Osteoblast (primary cell): ENCODE measurements at regions not wholly inside any gene's neighbourhood (a gene's known extent, or its start where the extent isn't known, plus 50 kb on each side); places are given as distances from the start of the nearest gene placed in this dataset.
A peak's percentile ranks its signal among the peaks of the same experiment; 100 is the strongest.
"Not testable (repeated sequence)": the region's sequence is repeated elsewhere in the genome, so short reads cannot be mapped to it uniquely, and the experiment has no call there.

Source experiments
- DNase-seq: peaks from one replicate; pipeline ENCODE4 v3.0.0; 2011; ENCODE audit warnings: low spot score, mixed read lengths; ENCODE audit not compliant: insufficient read length; ENCODE audit errors: missing footprints
- H2AFZ ChIP-seq: 2 replicates; pipeline ENCODE4 v1.6.0; 2011; ENCODE audit warnings: mild to moderate bottlenecking, low read length
- H3K27ac ChIP-seq: 2 replicates; pipeline ENCODE4 v1.5.1; 2011; ENCODE audit warnings: mild to moderate bottlenecking, low read depth, low read length, moderate library complexity
- H3K27me3 ChIP-seq: 2 replicates; pipeline ENCODE4 v1.6.0; 2012; ENCODE audit warnings: mild to moderate bottlenecking, control low read depth, inconsistent platforms, low read length, moderate library complexity; ENCODE audit not compliant: insufficient read depth
- H3K36me3 ChIP-seq: 2 replicates; pipeline ENCODE4 v1.5.1; 2011; ENCODE audit warnings: mild to moderate bottlenecking, low read length, control low read depth, moderate library complexity; ENCODE audit not compliant: insufficient read depth
- H3K4me1 ChIP-seq: 2 replicates; pipeline ENCODE4 v1.5.1; 2011; ENCODE audit warnings: mild to moderate bottlenecking, low read length, control low read depth, moderate library complexity; ENCODE audit not compliant: insufficient read depth
- H3K4me2 ChIP-seq: 2 replicates; pipeline ENCODE4 v1.6.0; 2011; ENCODE audit warnings: mild to moderate bottlenecking, low read length; ENCODE audit not compliant: insufficient read depth
- H3K4me3 ChIP-seq: fragments of 200-600 bp; sonication (generic); 3 replicates; pipeline ENCODE4 v1.5.1; 2012; ENCODE audit warnings: mild to moderate bottlenecking, low read length, inconsistent platforms; ENCODE audit not compliant: insufficient read depth
- H3K79me2 ChIP-seq: 2 replicates; pipeline ENCODE4 v1.6.0; 2012; ENCODE audit warnings: mild to moderate bottlenecking, low read length, control low read depth, inconsistent platforms; ENCODE audit not compliant: insufficient read depth
- H3K9me3 ChIP-seq: 2 replicates; pipeline ENCODE4 v1.5.1; 2011; ENCODE audit warnings: low read depth, low read length, control low read depth
- H4K20me1 ChIP-seq: 2 replicates; pipeline ENCODE4 v1.6.0; 2012; ENCODE audit warnings: mild to moderate bottlenecking, low read length, control low read depth; ENCODE audit not compliant: insufficient read depth
- TF ChIP-seq, protein P1 (sequence below): IDR thresholded peaks from 2 replicates; pipeline ENCODE4 v1.5.1; 2011; ENCODE audit warnings: mild to moderate bottlenecking, low read depth, low read length, moderate library complexity; ENCODE audit errors: extremely low read depth

DNA sequence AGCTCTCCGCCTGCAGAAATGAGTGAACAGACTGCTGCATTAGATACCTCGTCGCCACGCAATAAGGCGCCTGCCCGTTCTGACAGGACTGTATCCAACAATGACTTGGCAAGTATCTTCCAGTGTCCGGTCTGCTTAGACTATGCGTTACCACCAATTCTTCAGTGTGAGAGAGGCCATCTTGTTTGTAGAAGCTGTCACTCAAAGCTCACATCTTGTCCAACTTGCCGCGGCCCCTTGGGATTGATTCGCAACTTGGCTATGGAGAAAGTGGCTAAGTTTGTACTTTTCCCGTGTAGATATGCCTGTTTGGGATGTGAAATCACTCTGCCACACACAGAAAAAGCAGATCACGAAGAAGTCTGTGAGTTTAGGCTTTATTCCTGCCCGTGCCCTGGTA is 172.0 kb upstream of the MAGEB16 start:
- H3K9me3 ChIP-seq: no peaks in the 10 kb centered on the region
- no peak overlapping the region for H3K27ac ChIP-seq
- no peak overlapping the region for H3K4me3 ChIP-seq
- TF ChIP-seq, protein P1, sequence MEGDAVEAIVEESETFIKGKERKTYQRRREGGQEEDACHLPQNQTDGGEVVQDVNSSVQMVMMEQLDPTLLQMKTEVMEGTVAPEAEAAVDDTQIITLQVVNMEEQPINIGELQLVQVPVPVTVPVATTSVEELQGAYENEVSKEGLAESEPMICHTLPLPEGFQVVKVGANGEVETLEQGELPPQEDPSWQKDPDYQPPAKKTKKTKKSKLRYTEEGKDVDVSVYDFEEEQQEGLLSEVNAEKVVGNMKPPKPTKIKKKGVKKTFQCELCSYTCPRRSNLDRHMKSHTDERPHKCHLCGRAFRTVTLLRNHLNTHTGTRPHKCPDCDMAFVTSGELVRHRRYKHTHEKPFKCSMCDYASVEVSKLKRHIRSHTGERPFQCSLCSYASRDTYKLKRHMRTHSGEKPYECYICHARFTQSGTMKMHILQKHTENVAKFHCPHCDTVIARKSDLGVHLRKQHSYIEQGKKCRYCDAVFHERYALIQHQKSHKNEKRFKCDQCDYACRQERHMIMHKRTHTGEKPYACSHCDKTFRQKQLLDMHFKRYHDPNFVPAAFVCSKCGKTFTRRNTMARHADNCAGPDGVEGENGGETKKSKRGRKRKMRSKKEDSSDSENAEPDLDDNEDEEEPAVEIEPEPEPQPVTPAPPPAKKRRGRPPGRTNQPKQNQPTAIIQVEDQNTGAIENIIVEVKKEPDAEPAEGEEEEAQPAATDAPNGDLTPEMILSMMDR: no peak
- H4K20me1 ChIP-seq: no peaks in the 10 kb centered on the region
- peak; percentile 9 for DNase-seq
- H2AFZ ChIP-seq: no peak overlapping the region
- no peaks in the 10 kb centered on the region for H3K4me1 ChIP-seq
- H3K4me2 ChIP-seq: no peak overlapping the region
- H3K79me2 ChIP-seq: no peaks in the 10 kb centered on the region
- H3K36me3 ChIP-seq: no peaks in the 10 kb centered on the region
- H3K27me3 ChIP-seq: no peaks in the 10 kb centered on the region

GRCh38 chrX:35635971-35636370 is 162.2 kb upstream of the MAGEB16 start:
- H3K79me2 ChIP-seq, H3K9me3 ChIP-seq, H4K20me1 ChIP-seq, H3K4me2 ChIP-seq, H3K36me3 ChIP-seq, H3K4me3 ChIP-seq, H3K27me3 ChIP-seq, H3K4me1 ChIP-seq, H2AFZ ChIP-seq, H3K27ac ChIP-seq, DNase-seq: not testable (repeated sequence)

DNA sequence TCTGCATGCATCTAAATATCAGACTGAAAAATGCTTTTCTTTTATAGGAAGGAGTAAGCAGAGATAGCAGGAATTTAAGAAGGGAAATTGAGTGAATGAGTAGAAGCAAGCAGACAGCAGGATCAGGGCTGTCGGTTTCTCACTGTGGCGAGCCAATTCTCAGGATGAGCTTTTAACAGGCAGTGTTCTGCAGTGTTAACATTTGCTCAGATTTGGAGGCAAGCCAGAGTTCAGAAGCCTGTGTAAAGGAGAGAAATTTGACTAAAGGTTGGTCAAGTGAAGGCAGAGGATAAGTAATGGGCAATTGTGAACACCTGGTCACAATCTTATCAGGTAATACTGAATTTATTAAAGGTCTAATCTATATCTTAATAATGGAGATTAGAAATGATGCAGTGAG is 133.3 kb upstream of the MAGEB16 start:
- H3K9me3 ChIP-seq: no peaks in the 10 kb centered on the region
- no peak overlapping the region for H3K27ac ChIP-seq
- no peaks in the 10 kb centered on the region for H4K20me1 ChIP-seq
- no peak overlapping the region for H2AFZ ChIP-seq
- TF ChIP-seq, protein P1: no peak
- H3K79me2 ChIP-seq: no peaks in the 10 kb centered on the region
- H3K36me3 ChIP-seq: no peaks in the 10 kb centered on the region
- no peaks in the 10 kb centered on the region for H3K4me1 ChIP-seq
- H3K27me3 ChIP-seq: no peaks in the 10 kb centered on the region
- no peak overlapping the region for H3K4me2 ChIP-seq
- H3K4me3 ChIP-seq: no peak overlapping the region
- DNase-seq: no peak

- TF ChIP-seq, protein P1: no peak
- Histone ChIP-seq H3K79me2 (no peaks in the 10 kb centered on the region), H4K20me1 (no peaks in the 10 kb centered on the region), H3K4me3 (no peak overlapping the region), H3K27me3 (no peaks in the 10 kb centered on the region), H3K9me3 (no peaks in the 10 kb centered on the region), H3K27ac (no peak overlapping the region), H3K4me2 (no peak overlapping the region), H3K4me1 (no peaks in the 10 kb centered on the region), H2AFZ (no peak overlapping the region), H3K36me3 (no peaks in the 10 kb centered on the region)
- no peak for DNase-seq
Measured at GRCh38 chrX:35665311-35665710, 132.8 kb upstream of the MAGEB16 start.

GRCh38 chrX:35670889-35671288 is 127.3 kb upstream of the MAGEB16 start:
- no peak overlapping the region for H2AFZ ChIP-seq
- H3K4me3 ChIP-seq: no peak overlapping the region
- DNase-seq: no peak
- no peaks in the 10 kb centered on the region for H3K36me3 ChIP-seq
- H3K4me2 ChIP-seq: no peak overlapping the region
- no peaks in the 10 kb centered on the region for H3K79me2 ChIP-seq
- no peaks in the 10 kb centered on the region for H3K27me3 ChIP-seq
- no peaks in the 10 kb centered on the region for H3K4me1 ChIP-seq
- TF ChIP-seq, protein P1: no peak
- H3K27ac ChIP-seq: no peak overlapping the region
- no peaks in the 10 kb centered on the region for H3K9me3 ChIP-seq
- H4K20me1 ChIP-seq: no peaks in the 10 kb centered on the region
